ENCODE measurements at regions not wholly inside any gene's neighbourhood (a gene's known extent, or its start where the extent isn't known, plus 50 kb on each side); places are given as distances from the start of the nearest gene placed in this dataset.

DNA sequence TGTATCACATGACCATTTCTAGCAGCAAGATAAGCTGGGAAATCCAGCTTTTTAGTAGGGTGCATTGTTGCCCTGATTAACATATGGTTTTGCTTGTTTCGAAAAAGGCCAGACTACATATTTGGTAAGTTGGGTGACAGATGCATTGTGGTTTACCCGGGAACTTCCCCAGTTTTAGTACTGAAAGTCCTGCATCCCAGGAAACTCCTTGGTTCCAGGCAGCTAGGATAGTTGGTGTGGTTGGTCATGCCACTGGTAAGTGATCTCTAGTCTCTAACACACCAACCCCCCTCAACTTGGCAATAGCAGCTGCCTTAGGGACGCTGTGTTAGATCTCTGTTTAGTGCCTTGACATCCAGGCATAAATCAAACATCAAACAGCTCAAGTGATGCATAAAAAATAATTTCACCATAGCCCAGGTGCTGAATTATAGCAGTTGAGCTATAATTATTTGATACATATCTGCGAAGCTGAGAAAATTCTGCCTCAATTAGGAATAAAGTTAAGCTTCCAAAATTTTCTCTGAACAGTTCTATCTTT, 216.5 kb downstream of the TFAP2C start:
- intact Hi-C loops (cut with DNase I) = no loop called here
- Histone ChIP-seq H3K27ac (no peak overlapping the region), H3K27me3 (no peaks in the 10 kb centered on the region), H3K9me3 (no peaks in the 10 kb centered on the region), H3K4me3 (no peak overlapping the region), H3K4me1 (peaks cover 9% of the 10 kb centered on the region), H3K36me3 (no peaks in the 10 kb centered on the region)
- no peak for TF ChIP-seq POLR2A (IDR thresholded peaks at IDR 0.05)
- TF ChIP-seq, protein P1, sequence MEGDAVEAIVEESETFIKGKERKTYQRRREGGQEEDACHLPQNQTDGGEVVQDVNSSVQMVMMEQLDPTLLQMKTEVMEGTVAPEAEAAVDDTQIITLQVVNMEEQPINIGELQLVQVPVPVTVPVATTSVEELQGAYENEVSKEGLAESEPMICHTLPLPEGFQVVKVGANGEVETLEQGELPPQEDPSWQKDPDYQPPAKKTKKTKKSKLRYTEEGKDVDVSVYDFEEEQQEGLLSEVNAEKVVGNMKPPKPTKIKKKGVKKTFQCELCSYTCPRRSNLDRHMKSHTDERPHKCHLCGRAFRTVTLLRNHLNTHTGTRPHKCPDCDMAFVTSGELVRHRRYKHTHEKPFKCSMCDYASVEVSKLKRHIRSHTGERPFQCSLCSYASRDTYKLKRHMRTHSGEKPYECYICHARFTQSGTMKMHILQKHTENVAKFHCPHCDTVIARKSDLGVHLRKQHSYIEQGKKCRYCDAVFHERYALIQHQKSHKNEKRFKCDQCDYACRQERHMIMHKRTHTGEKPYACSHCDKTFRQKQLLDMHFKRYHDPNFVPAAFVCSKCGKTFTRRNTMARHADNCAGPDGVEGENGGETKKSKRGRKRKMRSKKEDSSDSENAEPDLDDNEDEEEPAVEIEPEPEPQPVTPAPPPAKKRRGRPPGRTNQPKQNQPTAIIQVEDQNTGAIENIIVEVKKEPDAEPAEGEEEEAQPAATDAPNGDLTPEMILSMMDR (IDR thresholded peaks at IDR 0.05) = no peak
- TF ChIP-seq POLR2AphosphoS5 (IDR thresholded peaks at IDR 0.05; ENCODE audit: insufficient read depth in 1 of 2, low read depth in 1 of 2) = no peak
- no peak for DNase-seq (ENCODE audit: extremely low spot score in 2 of 2)

DNA sequence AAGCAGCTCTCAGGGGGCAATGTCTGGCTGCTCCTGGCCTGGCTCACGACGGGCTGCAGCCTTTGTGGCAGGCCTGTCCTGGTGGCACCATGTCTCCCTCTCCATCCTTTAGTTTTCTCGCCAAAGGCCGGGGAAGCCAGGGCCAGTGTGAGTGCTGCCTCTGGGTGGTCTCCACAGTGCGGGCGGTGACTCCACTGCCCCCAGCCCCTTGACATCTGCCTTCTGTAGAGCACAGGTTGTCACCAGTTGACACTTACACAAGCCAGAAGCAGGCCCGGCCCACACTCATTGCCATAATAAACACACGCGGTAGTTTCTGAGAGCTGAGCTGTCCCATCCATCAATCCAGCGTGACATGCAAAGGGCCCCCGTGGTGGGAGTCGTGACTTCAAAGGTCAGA, 219.5 kb downstream of the TFAP2C start:
- Histone ChIP-seq H3K9me3 (no peaks in the 10 kb centered on the region), H3K4me1 (peaks cover 14% of the 10 kb centered on the region), H3K36me3 (no peaks in the 10 kb centered on the region), H3K4me3 (no peak overlapping the region), H3K27ac (no peak overlapping the region), H3K27me3 (no peaks in the 10 kb centered on the region)
- intact Hi-C loops (cut with DNase I) = no loop called here
- no peak for TF ChIP-seq POLR2A (IDR thresholded peaks at IDR 0.05)
- no peak for TF ChIP-seq POLR2AphosphoS5 (IDR thresholded peaks at IDR 0.05; ENCODE audit: insufficient read depth in 1 of 2, low read depth in 1 of 2)
- DNase-seq (ENCODE audit: extremely low spot score in 2 of 2) = no peak

DNA sequence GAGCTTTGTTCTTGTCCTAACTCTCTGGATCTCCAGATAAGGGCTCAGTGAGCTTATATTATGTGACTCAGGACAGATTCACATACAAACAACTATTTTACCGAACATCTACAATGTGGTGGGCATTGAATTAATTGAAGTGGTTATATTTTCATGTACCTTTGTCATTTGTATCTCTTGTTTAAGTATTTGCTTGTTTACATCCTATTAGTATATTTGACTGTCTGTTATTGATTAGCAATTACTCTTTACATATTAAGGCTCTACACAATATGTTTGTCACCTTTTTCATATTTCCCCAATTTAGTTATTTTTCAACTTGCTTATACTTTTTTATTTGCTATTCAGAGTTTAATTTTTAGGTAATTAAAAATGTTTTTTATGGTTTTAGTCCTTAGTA, 222.4 kb downstream of the TFAP2C start:
- Histone ChIP-seq H3K4me3 (no peak overlapping the region), H3K27me3 (no peaks in the 10 kb centered on the region), H3K36me3 (no peaks in the 10 kb centered on the region), H3K4me1 (peaks cover 9% of the 10 kb centered on the region), H3K9me3 (no peaks in the 10 kb centered on the region), H3K27ac (no peak overlapping the region)
- TF ChIP-seq, protein P1 (IDR thresholded peaks at IDR 0.05) = no peak
- TF ChIP-seq POLR2A (IDR thresholded peaks at IDR 0.05) = no peak
- TF ChIP-seq POLR2AphosphoS5 (IDR thresholded peaks at IDR 0.05; ENCODE audit: insufficient read depth in 1 of 2, low read depth in 1 of 2) = no peak
- no peak for DNase-seq (ENCODE audit: extremely low spot score in 2 of 2)
- intact Hi-C loops (cut with DNase I) = no loop called here

DNA sequence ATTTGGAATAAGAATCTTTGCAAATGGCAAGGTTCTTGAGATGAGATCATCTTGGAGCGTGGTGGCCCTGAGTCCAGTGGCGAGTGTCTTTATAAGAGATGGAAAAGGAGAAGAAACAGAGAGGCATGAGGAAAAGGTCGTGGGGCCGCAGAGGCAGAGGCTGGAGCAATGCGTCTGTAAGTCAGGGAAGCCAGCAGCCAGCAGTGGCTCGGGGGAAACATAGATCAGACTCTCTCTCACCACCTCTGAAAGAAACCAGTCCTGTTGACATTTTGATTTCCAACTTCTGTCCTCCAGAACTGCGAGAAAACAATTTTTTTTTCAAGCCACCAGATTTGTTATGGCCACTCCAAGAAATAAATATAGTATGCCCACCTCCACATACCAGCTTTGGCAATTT, 226.6 kb downstream of the TFAP2C start:
- no peak for DNase-seq (ENCODE audit: extremely low spot score in 2 of 2)
- Histone ChIP-seq H3K27me3 (no peaks in the 10 kb centered on the region), H3K36me3 (no peaks in the 10 kb centered on the region), H3K4me3 (no peak overlapping the region), H3K27ac (no peak overlapping the region), H3K9me3 (no peaks in the 10 kb centered on the region), H3K4me1 (peaks cover 39% of the 10 kb centered on the region)
- intact Hi-C loops (cut with DNase I) = no loop called here
- TF ChIP-seq POLR2AphosphoS5 (IDR thresholded peaks at IDR 0.05; ENCODE audit: insufficient read depth in 1 of 2, low read depth in 1 of 2) (no peak), POLR2A (IDR thresholded peaks at IDR 0.05) (no peak)
- TF ChIP-seq, protein P1 (IDR thresholded peaks at IDR 0.05) = no peak

DNA sequence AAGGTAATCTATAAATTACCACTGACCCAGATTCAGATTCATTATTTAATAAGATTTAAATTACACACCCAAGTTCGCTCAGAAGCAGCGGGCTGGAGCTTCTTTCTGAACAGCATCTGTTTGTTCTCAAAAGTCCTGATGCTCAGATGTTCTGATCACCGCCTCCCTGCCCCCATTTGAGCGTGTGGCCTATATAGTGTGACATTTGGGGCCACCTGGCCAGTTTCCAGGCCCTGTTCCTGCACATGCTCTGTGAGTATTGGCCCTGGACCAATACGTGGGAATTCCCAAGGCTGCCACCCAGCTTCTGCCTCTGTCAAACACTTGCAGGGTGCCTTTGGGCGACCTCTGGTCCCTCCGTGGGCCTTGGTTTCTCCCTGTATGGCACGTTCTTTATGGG, 228.8 kb downstream of the TFAP2C start:
- Histone ChIP-seq H3K27me3 (no peaks in the 10 kb centered on the region), H3K9me3 (no peaks in the 10 kb centered on the region), H3K4me3 (no peak overlapping the region), H3K4me1 (peaks cover 31% of the 10 kb centered on the region), H3K27ac (peak overlapping the region; percentile 89), H3K36me3 (no peaks in the 10 kb centered on the region)
- no peak for DNase-seq (ENCODE audit: extremely low spot score in 2 of 2)
- intact Hi-C loops (cut with DNase I) = no loop called here
- TF ChIP-seq, protein P1 (IDR thresholded peaks at IDR 0.05) = no peak
- TF ChIP-seq POLR2AphosphoS5 (IDR thresholded peaks at IDR 0.05; ENCODE audit: insufficient read depth in 1 of 2, low read depth in 1 of 2) (no peak), POLR2A (IDR thresholded peaks at IDR 0.05) (no peak)

All from vagina (tissue), 2 donors.